GM12891 (cell line): ENCODE measurements at regions not wholly inside any gene's neighbourhood (a gene's known extent, or its start where the extent isn't known, plus 50 kb on each side); places are given as distances from the start of the nearest gene placed in this dataset.

Source experiments
- DNase-seq: peaks from one replicate; pipeline ENCODE4 v3.0.0; 2011; ENCODE audit warnings: low spot score; ENCODE audit not compliant: insufficient read length
- FAIRE-seq: peaks from 2 replicates; lab custom pipeline; 2011; peaks lifted over from hg19 to GRCh38; lab: Jason Lieb, UNC
- PAX5 ChIP-seq: IDR thresholded peaks from 2 replicates; pipeline ENCODE4 v1.6.1; 2011; ENCODE audit warnings: low read length, moderate library complexity, mild to moderate bottlenecking; ENCODE audit not compliant: insufficient read depth, severe bottlenecking
- POLR2A ChIP-seq: IDR thresholded peaks from 2 replicates; pipeline ENCODE4 v1.6.1; 2011; ENCODE audit warnings: low read depth, low read length, control low read depth
- POLR2AphosphoS5 ChIP-seq: IDR thresholded peaks from 2 replicates; pipeline ENCODE4 v1.6.1; 2011; ENCODE audit warnings: low read depth, low read length, control low read depth
- POU2F2 ChIP-seq: IDR thresholded peaks from 2 replicates; pipeline ENCODE4 v1.6.1; 2011; ENCODE audit warnings: low read depth, mild to moderate bottlenecking, control low read depth, low read length, moderate library complexity
- SPI1 ChIP-seq: IDR thresholded peaks from 2 replicates; pipeline ENCODE4 v1.6.1; 2011; ENCODE audit warnings: low read depth, low read length, control low read depth
- TAF1 ChIP-seq: IDR thresholded peaks from 2 replicates; pipeline ENCODE4 v1.6.1; 2011; ENCODE audit warnings: low read depth, low read length, control low read depth

- DNase-seq (no peak), FAIRE-seq (no peak)
- TF ChIP-seq POLR2AphosphoS5 (no peak), POLR2A (no peak), PAX5 (no peak)
Measured at GRCh38 chr2:4265936-4266335, 562.6 kb downstream of the DCDC2C start.

- FAIRE-seq (no peak), DNase-seq (no peak)
- TF ChIP-seq POU2F2 = no peak
- no peak for TF ChIP-seq SPI1
- TF ChIP-seq POLR2AphosphoS5 = no peak
- no peak for TF ChIP-seq POLR2A
- TF ChIP-seq TAF1 = no peak
- TF ChIP-seq PAX5 = no peak
Measured at GRCh38 chr2:4269885-4270284, 566.5 kb downstream of the DCDC2C start.

- DNase-seq (no peak), FAIRE-seq (no peak)
- TF ChIP-seq PAX5 = no peak
- TF ChIP-seq POU2F2 = no peak
- no peak for TF ChIP-seq TAF1
- no peak for TF ChIP-seq SPI1
- TF ChIP-seq POLR2AphosphoS5 = no peak
- no peak for TF ChIP-seq POLR2A
Measured at GRCh38 chr2:4272261-4272858, 569.0 kb downstream of the DCDC2C start.

- FAIRE-seq (no peak), DNase-seq (no peak)
- TF ChIP-seq PAX5 (no peak), SPI1 (no peak), POLR2A (no peak), POLR2AphosphoS5 (no peak), TAF1 (no peak), POU2F2 (no peak)
Measured at GRCh38 chr2:4278392-4278791, 575.0 kb downstream of the DCDC2C start.

GRCh38 chr2:4279431-4279830, 576.1 kb downstream of the DCDC2C start:
- no peak for FAIRE-seq
- DNase-seq = no peak
- TF ChIP-seq PAX5 = no peak

- no peak for DNase-seq
- no peak for FAIRE-seq
Measured at GRCh38 chr2:4291430-4291829, 588.1 kb downstream of the DCDC2C start.

GRCh38 chr2:4295680-4296079, 592.3 kb downstream of the DCDC2C start:
- TF ChIP-seq TAF1 (no peak), POLR2AphosphoS5 (no peak), POLR2A (no peak), PAX5 (no peak), SPI1 (no peak), POU2F2 (no peak)
- FAIRE-seq (no peak), DNase-seq (no peak)

More at GRCh38 chr2:4291430-4291829, 588.1 kb downstream of the DCDC2C start:
- TF ChIP-seq TAF1 = no peak
- no peak for TF ChIP-seq POU2F2
- TF ChIP-seq POLR2AphosphoS5 = no peak
- TF ChIP-seq POLR2A = no peak

- DNase-seq (no peak), FAIRE-seq (no peak)
- TF ChIP-seq SPI1 (no peak), POLR2A (no peak), POU2F2 (no peak), PAX5 (no peak)
Measured at GRCh38 chr2:4300616-4301015, 597.2 kb downstream of the DCDC2C start.

GRCh38 chr2:4324531-4324930, 621.2 kb downstream of the DCDC2C start:
- FAIRE-seq = no peak
- DNase-seq = no peak
- no peak for TF ChIP-seq POLR2AphosphoS5
- no peak for TF ChIP-seq TAF1
- no peak for TF ChIP-seq POU2F2
- no peak for TF ChIP-seq PAX5
- TF ChIP-seq POLR2A = no peak
- no peak for TF ChIP-seq SPI1

- FAIRE-seq = no peak
Measured at GRCh38 chr2:4336864-4337263, 633.5 kb downstream of the DCDC2C start.

GRCh38 chr2:4338345-4338744, 635.0 kb downstream of the DCDC2C start:
- no peak for FAIRE-seq
- DNase-seq = no peak
- TF ChIP-seq POU2F2 (no peak), POLR2A (no peak), TAF1 (no peak), PAX5 (no peak), POLR2AphosphoS5 (no peak), SPI1 (no peak)

More at GRCh38 chr2:4336864-4337263, 633.5 kb downstream of the DCDC2C start:
- no peak for TF ChIP-seq POU2F2
- no peak for TF ChIP-seq POLR2A
- no peak for TF ChIP-seq TAF1
- no peak for TF ChIP-seq SPI1
- TF ChIP-seq PAX5 = no peak
- TF ChIP-seq POLR2AphosphoS5 = no peak
- DNase-seq = no peak
